A549 (cell line): ENCODE measurements at regions not wholly inside any gene's neighbourhood (a gene's known extent, or its start where the extent isn't known, plus 50 kb on each side); places are given as distances from the start of the nearest gene placed in this dataset.

ENCODE experiments used
- ATAC-seq, 2 experiments: fragments of 200-7000 bp in 1 of 2; fragments of >200 bp in 1 of 2; cut with Nextera tagmentation in 1 of 2; cut with Tn5 transposase in 1 of 2; 3 replicates each; pipeline versions ENCODE4 v1.8.0 to v1.9.1; 2018 to 2020; ENCODE audit warnings: mild to moderate bottlenecking in 1 of 2, moderate library complexity in 1 of 2
- CTCF ChIA-PET: fragments of 300-600 bp; sonication (Branson Sonifier 250); formaldehyde crosslinking; extraction: SDS; loops from one replicate; lab custom pipeline; 2021; ENCODE audit warnings: antibody characterized with exemption, inconsistent platforms; lab: Yijun Ruan, JAX
- POLR2A ChIA-PET: fragments of 350-600 bp; formaldehyde crosslinking; extraction: SDS; loops from one replicate; lab custom pipeline; 2021; ENCODE audit warnings: antibody characterized with exemption, inconsistent platforms; lab: Yijun Ruan, JAX
- DNase-seq, 2 experiments: peaks; one replicate each; pipeline versions ENCODE4 v3.0.0 to v3.0.0-alpha.2; 2011 to 2016; ENCODE audit warnings: low read depth in 1 of 2, low spot score in 1 of 2
- FAIRE-seq: peaks from 2 replicates; lab custom pipeline; 2011; peaks lifted over from hg19 to GRCh38; lab: Jason Lieb, UNC
- H3K27ac ChIP-seq, 2 experiments: fragments of >200 bp; sonication (Bioruptor Twin); formaldehyde crosslinking; 3 replicates each; pipeline ENCODE4 v1.5.1; 2016 to 2017
- H3K4me1 ChIP-seq: fragments of >200 bp; sonication (Bioruptor Twin); formaldehyde crosslinking; 3 replicates; pipeline ENCODE4 v1.6.1; 2016
- H3K4me2 ChIP-seq: fragments of >200 bp; sonication (Bioruptor Twin); formaldehyde crosslinking; 3 replicates; pipeline ENCODE4 v1.6.1; 2016
- H3K4me3 ChIP-seq: fragments of >200 bp; sonication (Bioruptor Twin); formaldehyde crosslinking; 3 replicates; pipeline ENCODE4 v1.5.1; 2016
- H3K9me3 ChIP-seq: fragments of >200 bp; sonication (Bioruptor Twin); formaldehyde crosslinking; 3 replicates; pipeline ENCODE4 v1.6.1; 2016
- CHD2 ChIP-seq: fragments of 150-350 bp; IDR thresholded peaks from 2 replicates; pipeline ENCODE4 v1.6.1; 2014; ENCODE audit warnings: low read length; ENCODE audit not compliant: partially characterized antibody
- CTCF ChIP-seq: fragments of >200 bp; sonication (Bioruptor Twin); formaldehyde crosslinking; IDR thresholded peaks from 3 replicates; pipeline ENCODE4 v1.5.1; 2016
- E2F6 ChIP-seq: IDR thresholded peaks from 2 replicates; pipeline ENCODE4 v1.6.1; 2012; ENCODE audit warnings: low read depth, borderline replicate concordance
- EHF ChIP-seq: fragments of 250-450 bp; sonication (Bioruptor Pico); IDR thresholded peaks from 2 replicates; pipeline ENCODE4 v1.5.0; 2020; ENCODE audit warnings: mild to moderate bottlenecking
- EHMT2 ChIP-seq: fragments of 200-600 bp; sonication (generic); IDR thresholded peaks from 2 replicates; pipeline ENCODE4 v1.6.1; 2016; ENCODE audit warnings: antibody characterized with exemption, low read depth, mild to moderate bottlenecking, moderate library complexity
- FOSL2 ChIP-seq, 2 experiments: fragments of 450-650 bp in 1 of 2; fragments of >200 bp in 1 of 2; sonication (Bioruptor Twin) in 1 of 2; formaldehyde crosslinking; IDR thresholded peaks; 2 replicates each; pipeline versions ENCODE4 v1.5.0 to v1.6.1; 2016 to 2020; ENCODE audit warnings: mild to moderate bottlenecking in 1 of 2, moderate library complexity in 1 of 2
- GATA3 ChIP-seq: IDR thresholded peaks from 2 replicates; pipeline ENCODE4 v1.6.1; 2012; ENCODE audit warnings: borderline replicate concordance
- HOXA7 ChIP-seq: fragments of 250-450 bp; sonication (Bioruptor Pico); IDR thresholded peaks from 2 replicates; pipeline ENCODE4 v1.5.0; 2020; ENCODE audit warnings: mild to moderate bottlenecking, moderate library complexity
- HOXB5 ChIP-seq: fragments of 250-450 bp; sonication (Bioruptor Pico); IDR thresholded peaks from 2 replicates; pipeline ENCODE4 v1.5.0; 2020; ENCODE audit warnings: mild to moderate bottlenecking, moderate library complexity
- JUNB ChIP-seq: fragments of >200 bp; sonication (Bioruptor Twin); formaldehyde crosslinking; IDR thresholded peaks from 2 replicates; pipeline ENCODE4 v1.6.1; 2016
- KDM1A ChIP-seq: fragments of 200-600 bp; sonication (generic); IDR thresholded peaks from 2 replicates; pipeline ENCODE4 v1.6.1; 2016; ENCODE audit warnings: low read depth, mild to moderate bottlenecking
- KDM5A ChIP-seq: fragments of 200-600 bp; sonication (generic); IDR thresholded peaks from 2 replicates; pipeline ENCODE4 v1.6.1; 2016; ENCODE audit warnings: antibody characterized with exemption, mild to moderate bottlenecking
- MAFK ChIP-seq: fragments of 450-650 bp; IDR thresholded peaks from 2 replicates; pipeline ENCODE4 v1.6.1; 2014; ENCODE audit not compliant: partially characterized antibody
- NFE2L2 ChIP-seq: fragments of 150-350 bp; conservative IDR thresholded peaks from 2 replicates; pipeline ENCODE4 v1.6.1; 2014; ENCODE audit warnings: low read length
- NPAS2 ChIP-seq: fragments of 250-450 bp; sonication (Bioruptor Pico); IDR thresholded peaks from 2 replicates; pipeline ENCODE4 v1.8.0; 2022; ENCODE audit warnings: mild to moderate bottlenecking, moderate library complexity, borderline replicate concordance
- RAD21 ChIP-seq, 2 experiments: fragments of >200 bp in 1 of 2; sonication (Bioruptor Twin) in 1 of 2; formaldehyde crosslinking in 1 of 2; IDR thresholded peaks in 1 of 2; conservative IDR thresholded peaks in 1 of 2; 2 replicates in 1 of 2; 3 replicates in 1 of 2; pipeline ENCODE4 v1.6.1; 2012 to 2018; ENCODE audit warnings: inconsistent platforms in 1 of 2
- RCOR1 ChIP-seq: fragments of 150-350 bp; IDR thresholded peaks from 2 replicates; pipeline ENCODE4 v1.6.1; 2014; ENCODE audit warnings: antibody characterized with exemption, low read length, low read depth
- TFCP2L1 ChIP-seq: fragments of 250-450 bp; sonication (Bioruptor Pico); IDR thresholded peaks from 2 replicates; pipeline ENCODE4 v1.5.0; 2021; ENCODE audit warnings: mild to moderate bottlenecking
- ZSCAN20 ChIP-seq: fragments of 250-450 bp; sonication (Bioruptor Pico); IDR thresholded peaks from 2 replicates; pipeline ENCODE4 v1.8.0; 2022; ENCODE audit warnings: mild to moderate bottlenecking, moderate library complexity
- WGBS: methylation state at CpG from one replicate; pipeline ENCODE4 v1.1.6; 2017; ENCODE audit errors: missing lambda C conversion rate; 5-methylcytosine and 5-hydroxymethylcytosine counted together
- TF ChIP-seq, protein P1 (sequence below): fragments of 150-350 bp; IDR thresholded peaks from 2 replicates; pipeline ENCODE4 v1.6.1; 2014; ENCODE audit warnings: low read depth, mild to moderate bottlenecking, low read length
- TF ChIP-seq, protein P2 (sequence below): fragments of 200-600 bp; sonication (generic); IDR thresholded peaks from 2 replicates; pipeline ENCODE4 v1.6.1; 2016; ENCODE audit warnings: antibody characterized with exemption, mild to moderate bottlenecking, moderate library complexity
- TF ChIP-seq, protein P3 (sequence below): IDR thresholded peaks from 2 replicates; pipeline ENCODE4 v1.6.1; 2012

- POLR2A ChIA-PET, result no interaction called here
- CTCF ChIA-PET, result no interaction called here
- Histone ChIP-seq H3K27ac (no peak overlapping the region), H3K4me2 (no peak overlapping the region), H3K4me3 (no peak overlapping the region), H3K4me1 (no peaks in the 10 kb centered on the region), H3K9me3 (no peaks in the 10 kb centered on the region; the same call in 2 of the 3 replicates)
- WGBS, result 7% methylated on average over 5 of the region's 5 CpGs
- DNase-seq (no peak), FAIRE-seq (no peak), ATAC-seq (no peak)
- TF ChIP-seq HOXA7, result no peak
- no peak for TF ChIP-seq HOXB5 (CRISPR knock-in tag)
- TF ChIP-seq CTCF, result no peak
- TF ChIP-seq GATA3, result no peak
- no peak for TF ChIP-seq EHF (CRISPR knock-in tag)
- no peak for TF ChIP-seq RCOR1
These were observed 145.9 kb downstream of the NRN1 start for GRCh38 chr6:5860849-5861248.

GRCh38 chr6:5855787-5856470 is 150.8 kb downstream of the NRN1 start:
- TF ChIP-seq RAD21 (conservative IDR thresholded peaks at IDR 0.05 in 1 of 2, IDR thresholded peaks at IDR 0.05 in 1 of 2) (no peak), MAFK (no peak), EHF (CRISPR knock-in tag) (no peak), TFCP2L1 (CRISPR knock-in tag) (no peak), ZSCAN20 (CRISPR knock-in tag) (no peak), HOXA7 (no peak), NFE2L2 (no peak), CHD2 (no peak), FOSL2 (IDR thresholded peaks at IDR 0.05) (no peak), FOSL2 (CRISPR knock-in tag; IDR thresholded peaks at IDR 0.05) (no peak), NPAS2 (no peak), KDM5A (no peak), E2F6 (no peak), KDM1A (no peak), EHMT2 (no peak), JUNB (no peak)
- TF ChIP-seq, protein P1, sequence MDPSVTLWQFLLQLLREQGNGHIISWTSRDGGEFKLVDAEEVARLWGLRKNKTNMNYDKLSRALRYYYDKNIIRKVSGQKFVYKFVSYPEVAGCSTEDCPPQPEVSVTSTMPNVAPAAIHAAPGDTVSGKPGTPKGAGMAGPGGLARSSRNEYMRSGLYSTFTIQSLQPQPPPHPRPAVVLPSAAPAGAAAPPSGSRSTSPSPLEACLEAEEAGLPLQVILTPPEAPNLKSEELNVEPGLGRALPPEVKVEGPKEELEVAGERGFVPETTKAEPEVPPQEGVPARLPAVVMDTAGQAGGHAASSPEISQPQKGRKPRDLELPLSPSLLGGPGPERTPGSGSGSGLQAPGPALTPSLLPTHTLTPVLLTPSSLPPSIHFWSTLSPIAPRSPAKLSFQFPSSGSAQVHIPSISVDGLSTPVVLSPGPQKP, result no peak
- TF ChIP-seq, protein P2, sequence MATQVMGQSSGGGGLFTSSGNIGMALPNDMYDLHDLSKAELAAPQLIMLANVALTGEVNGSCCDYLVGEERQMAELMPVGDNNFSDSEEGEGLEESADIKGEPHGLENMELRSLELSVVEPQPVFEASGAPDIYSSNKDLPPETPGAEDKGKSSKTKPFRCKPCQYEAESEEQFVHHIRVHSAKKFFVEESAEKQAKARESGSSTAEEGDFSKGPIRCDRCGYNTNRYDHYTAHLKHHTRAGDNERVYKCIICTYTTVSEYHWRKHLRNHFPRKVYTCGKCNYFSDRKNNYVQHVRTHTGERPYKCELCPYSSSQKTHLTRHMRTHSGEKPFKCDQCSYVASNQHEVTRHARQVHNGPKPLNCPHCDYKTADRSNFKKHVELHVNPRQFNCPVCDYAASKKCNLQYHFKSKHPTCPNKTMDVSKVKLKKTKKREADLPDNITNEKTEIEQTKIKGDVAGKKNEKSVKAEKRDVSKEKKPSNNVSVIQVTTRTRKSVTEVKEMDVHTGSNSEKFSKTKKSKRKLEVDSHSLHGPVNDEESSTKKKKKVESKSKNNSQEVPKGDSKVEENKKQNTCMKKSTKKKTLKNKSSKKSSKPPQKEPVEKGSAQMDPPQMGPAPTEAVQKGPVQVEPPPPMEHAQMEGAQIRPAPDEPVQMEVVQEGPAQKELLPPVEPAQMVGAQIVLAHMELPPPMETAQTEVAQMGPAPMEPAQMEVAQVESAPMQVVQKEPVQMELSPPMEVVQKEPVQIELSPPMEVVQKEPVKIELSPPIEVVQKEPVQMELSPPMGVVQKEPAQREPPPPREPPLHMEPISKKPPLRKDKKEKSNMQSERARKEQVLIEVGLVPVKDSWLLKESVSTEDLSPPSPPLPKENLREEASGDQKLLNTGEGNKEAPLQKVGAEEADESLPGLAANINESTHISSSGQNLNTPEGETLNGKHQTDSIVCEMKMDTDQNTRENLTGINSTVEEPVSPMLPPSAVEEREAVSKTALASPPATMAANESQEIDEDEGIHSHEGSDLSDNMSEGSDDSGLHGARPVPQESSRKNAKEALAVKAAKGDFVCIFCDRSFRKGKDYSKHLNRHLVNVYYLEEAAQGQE, result no peak
- TF ChIP-seq, protein P3, sequence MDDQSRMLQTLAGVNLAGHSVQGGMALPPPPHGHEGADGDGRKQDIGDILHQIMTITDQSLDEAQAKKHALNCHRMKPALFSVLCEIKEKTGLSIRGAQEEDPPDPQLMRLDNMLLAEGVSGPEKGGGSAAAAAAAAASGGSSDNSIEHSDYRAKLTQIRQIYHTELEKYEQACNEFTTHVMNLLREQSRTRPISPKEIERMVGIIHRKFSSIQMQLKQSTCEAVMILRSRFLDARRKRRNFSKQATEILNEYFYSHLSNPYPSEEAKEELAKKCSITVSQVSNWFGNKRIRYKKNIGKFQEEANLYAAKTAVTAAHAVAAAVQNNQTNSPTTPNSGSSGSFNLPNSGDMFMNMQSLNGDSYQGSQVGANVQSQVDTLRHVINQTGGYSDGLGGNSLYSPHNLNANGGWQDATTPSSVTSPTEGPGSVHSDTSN, result no peak
- DNase-seq, result no peak
- Histone ChIP-seq H3K4me3 (no peak overlapping the region), H3K27ac (no peak overlapping the region), H3K9me3 (no peaks in the 10 kb centered on the region; the same call in 2 of the 3 replicates), H3K4me2 (no peak overlapping the region), H3K4me1 (no peaks in the 10 kb centered on the region)
- POLR2A ChIA-PET, result no interaction called here
- WGBS, result 45% methylated on average over 8 of the region's 9 CpGs
- no peak for FAIRE-seq
- CTCF ChIA-PET, result interaction anchor here (1.2 kb wide), 1 partner anchor 36 kb away, joined by 4 read pairs; no protein-coding TSS in a partner anchor
- ATAC-seq, result no peak
